AG09319 (cell line): ENCODE measurements at regions not wholly inside any gene's neighbourhood (a gene's known extent, or its start where the extent isn't known, plus 50 kb on each side); places are given as distances from the start of the nearest gene placed in this dataset.

Experiments
- DNase-seq: peaks from one replicate; pipeline ENCODE4 v3.0.0-alpha.2; 2010; ENCODE audit warnings: low read depth; ENCODE audit errors: extremely low read depth
- TF ChIP-seq, protein P1 (sequence below): IDR thresholded peaks from 2 replicates; pipeline ENCODE4 v1.5.1; 2011; ENCODE audit warnings: low read depth, mild to moderate bottlenecking, inconsistent platforms, low read length, moderate library complexity

- TF ChIP-seq, protein P1, sequence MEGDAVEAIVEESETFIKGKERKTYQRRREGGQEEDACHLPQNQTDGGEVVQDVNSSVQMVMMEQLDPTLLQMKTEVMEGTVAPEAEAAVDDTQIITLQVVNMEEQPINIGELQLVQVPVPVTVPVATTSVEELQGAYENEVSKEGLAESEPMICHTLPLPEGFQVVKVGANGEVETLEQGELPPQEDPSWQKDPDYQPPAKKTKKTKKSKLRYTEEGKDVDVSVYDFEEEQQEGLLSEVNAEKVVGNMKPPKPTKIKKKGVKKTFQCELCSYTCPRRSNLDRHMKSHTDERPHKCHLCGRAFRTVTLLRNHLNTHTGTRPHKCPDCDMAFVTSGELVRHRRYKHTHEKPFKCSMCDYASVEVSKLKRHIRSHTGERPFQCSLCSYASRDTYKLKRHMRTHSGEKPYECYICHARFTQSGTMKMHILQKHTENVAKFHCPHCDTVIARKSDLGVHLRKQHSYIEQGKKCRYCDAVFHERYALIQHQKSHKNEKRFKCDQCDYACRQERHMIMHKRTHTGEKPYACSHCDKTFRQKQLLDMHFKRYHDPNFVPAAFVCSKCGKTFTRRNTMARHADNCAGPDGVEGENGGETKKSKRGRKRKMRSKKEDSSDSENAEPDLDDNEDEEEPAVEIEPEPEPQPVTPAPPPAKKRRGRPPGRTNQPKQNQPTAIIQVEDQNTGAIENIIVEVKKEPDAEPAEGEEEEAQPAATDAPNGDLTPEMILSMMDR = no peak
- no peak for DNase-seq
Measured at GRCh38 chr1:70536708-70537366, 125.8 kb downstream of the CTH start.

GRCh38 chr1:70537788-70538187 lies 126.7 kb downstream of the CTH start:
- TF ChIP-seq, protein P1 = no peak
- DNase-seq = no peak

GRCh38 chr1:70542030-70542429 lies 131.0 kb downstream of the CTH start:
- TF ChIP-seq, protein P1 = no peak
- DNase-seq = no peak

DNA sequence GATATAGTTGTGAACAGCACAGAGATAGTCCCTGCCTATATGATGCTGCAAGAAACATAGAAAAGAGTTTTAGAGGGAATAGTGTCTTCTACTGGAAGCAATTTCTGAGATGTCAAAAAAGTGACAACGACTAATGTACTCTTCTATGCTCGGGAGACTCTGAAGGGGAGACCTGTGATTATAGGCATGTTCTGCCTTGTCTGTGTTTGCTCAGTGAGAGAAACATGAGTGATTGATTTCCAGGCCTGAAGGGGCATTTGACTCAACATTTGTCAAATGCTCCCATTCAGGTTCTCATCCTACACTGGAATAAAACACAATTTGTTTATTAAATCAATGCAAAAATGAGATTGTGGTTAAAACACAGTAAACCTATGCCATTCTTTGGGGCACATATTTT lies 131.8 kb downstream of the CTH start:
- DNase-seq = no peak

DNA sequence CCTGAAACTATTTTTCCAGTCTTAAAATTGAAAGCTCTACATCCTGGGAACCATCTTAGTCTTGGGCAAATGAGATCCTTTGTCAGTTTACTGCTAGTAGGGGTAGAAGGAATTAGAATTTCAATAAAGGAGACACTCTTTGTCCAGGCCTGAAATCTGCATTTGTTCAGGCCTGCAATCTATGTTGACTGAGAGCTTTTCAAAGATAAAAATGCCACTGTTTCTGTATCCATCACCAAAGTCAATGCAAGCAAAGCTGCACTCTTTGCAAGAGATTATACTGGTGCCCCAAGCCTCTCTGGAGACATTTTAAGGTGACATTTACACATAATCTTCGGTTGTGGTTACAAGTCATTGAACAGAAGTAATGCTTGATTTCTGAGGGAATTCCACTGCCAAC lies 135.7 kb downstream of the CTH start:
- TF ChIP-seq, protein P1 = no peak
- DNase-seq = no peak

More for the DNA sequence above, 131.8 kb downstream of the CTH start:
- TF ChIP-seq, protein P1 = no peak

DNA sequence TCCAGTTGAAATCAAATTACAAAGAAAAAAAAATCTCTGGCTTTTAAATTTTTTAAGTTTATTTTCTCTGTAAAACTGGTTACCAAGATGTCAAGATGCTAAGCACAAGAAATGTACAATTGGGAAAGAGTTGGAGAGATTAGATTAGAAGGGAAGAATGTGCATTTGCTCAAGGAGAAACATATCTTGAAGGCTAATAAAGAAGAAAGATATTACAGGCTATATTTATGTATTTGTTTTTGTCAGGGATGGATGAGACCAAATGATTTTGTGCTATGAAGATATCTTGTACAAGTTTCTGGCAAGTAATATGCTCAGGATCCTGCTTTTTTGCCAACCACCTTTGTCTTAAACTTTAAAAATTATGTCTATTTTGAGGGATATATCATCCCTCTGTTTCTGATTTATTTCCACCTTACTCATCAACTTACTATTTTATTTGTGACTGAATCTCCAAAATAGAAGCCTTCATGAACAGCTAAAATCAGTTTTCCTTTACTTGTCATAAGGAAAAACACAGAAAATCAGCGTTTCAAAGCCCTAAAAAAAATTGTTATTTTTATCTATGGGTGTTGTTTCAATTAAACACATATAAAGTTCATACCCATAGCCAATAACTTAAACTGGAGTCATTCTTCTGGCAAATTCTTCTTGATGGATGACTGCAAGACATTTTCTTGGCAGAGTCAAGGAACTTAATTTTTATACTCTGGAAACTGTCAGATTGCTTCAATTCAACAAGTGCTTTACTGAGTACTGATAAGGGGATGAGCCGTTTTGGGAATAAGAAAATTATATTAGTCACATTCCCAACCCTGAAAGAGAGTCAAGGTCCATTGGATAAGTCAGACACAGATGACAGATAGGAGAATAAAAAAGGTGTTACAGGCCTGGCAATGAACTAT lies 141.8 kb downstream of the CTH start:
- TF ChIP-seq, protein P1 = no peak
- DNase-seq = no peak

DNA sequence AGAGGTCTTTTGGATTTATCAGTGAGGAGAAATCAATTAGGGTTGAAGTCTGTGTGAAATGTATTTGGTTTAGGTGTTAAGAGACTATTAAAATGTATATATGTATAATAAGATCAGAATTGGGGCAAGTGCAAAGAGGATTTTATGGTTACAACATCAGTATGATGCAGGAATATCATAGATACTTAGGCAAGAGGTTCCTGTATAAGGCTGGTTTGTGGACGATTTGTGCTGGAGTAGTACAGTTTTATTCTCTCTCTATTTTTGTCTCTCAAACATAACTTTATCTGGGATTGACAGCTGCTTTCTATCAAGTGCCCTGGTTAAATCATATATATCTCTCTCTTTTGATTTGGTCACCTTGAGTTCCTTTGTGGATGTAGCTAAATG lies 142.5 kb downstream of the CTH start:
- TF ChIP-seq, protein P1 = no peak
- DNase-seq = no peak
